ENCODE measurements at regions not wholly inside any gene's neighbourhood (a gene's known extent, or its start where the extent isn't known, plus 50 kb on each side); places are given as distances from the start of the nearest gene placed in this dataset.

DNA sequence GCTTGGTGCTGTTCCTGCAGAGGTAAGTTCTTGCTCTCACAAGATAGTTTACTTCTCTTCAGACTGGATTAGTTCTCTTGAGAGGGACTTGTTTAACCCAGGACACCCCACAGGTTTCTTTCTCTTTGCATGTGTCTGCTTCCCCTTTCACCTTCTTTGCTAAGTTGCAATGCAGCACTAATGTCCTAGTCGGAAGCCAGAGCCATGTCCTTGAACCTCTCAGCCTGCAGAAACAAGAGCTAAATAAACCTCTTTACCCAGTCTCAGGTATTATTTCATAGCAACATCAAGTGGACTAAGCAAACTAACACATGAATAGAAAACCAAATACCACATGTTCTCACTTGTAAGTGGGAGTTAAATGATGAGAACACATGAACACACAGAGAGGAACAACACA, 915.2 kb downstream of the NSUN3 start:
- H3K4me3 ChIP-seq (ENCODE audit: low read depth, low read length): no peak overlapping the region
- DNase-seq (ENCODE audit: low read depth): no peak
- in situ Hi-C loops (cut with HindIII; ENCODE audit: low sequenced_read_pairs): no loop called here
- TF ChIP-seq CTCF (IDR thresholded peaks at IDR 0.05; ENCODE audit: low read depth, low read length, missing control alignments): no peak

DNA sequence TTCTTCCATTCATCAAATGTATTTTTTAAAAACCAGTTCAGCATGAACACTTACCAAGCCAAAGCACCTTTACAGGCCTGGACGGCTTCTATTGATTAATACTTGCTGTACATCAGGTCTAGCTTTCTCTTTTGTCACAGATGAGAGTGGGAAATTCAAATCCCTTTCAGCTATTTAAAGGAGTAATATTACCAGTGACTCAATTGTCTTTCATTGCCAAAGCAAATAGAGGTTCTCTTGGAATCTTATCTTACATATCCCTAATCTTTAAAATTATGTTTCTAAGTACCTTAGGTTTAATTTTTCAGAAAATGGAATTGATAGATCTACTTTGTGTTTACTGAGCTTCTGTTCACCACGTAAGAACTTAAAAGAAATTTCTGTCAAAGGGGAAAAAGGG, 922.9 kb downstream of the NSUN3 start:
- no peak for TF ChIP-seq CTCF (IDR thresholded peaks at IDR 0.05; ENCODE audit: low read depth, low read length, missing control alignments)
- DNase-seq (ENCODE audit: low read depth): no peak

DNA sequence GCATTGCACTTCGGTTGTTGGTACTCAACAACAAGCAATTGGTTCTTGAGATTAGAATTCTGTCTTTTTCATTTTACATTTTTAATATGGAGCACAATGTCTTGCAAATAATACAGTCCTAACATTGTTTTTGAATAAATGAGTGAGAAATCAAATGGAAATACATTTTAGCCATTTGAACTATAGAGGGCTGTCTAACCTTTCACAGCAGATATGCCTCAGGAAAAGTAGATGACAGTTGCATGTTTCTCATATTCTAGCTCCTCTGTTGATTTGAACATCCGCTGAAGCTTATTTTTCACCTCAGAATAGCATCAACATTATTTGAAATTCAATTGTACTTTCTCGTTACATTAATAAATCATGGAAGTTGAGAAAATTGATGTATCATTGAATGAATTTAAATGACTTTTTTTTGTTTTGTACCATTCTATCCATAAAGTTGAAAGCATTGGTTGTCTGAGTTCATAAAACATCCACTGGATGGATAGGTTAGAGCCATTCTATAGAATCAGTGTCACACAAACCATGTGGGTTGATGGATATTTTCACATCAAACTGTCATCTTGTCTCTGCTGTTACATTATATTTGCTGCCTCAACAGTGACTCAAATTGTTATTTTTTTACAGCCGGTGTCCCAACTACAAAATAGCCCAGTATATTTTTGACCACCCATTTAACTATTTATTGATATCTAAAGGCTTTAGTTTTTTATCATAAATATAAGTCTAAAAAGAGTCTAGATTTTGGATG, 928.3 kb downstream of the NSUN3 start:
- in situ Hi-C loops (cut with HindIII; ENCODE audit: low sequenced_read_pairs): no loop called here
- DNase-seq (ENCODE audit: low read depth): no peak
- no peak overlapping the region for H3K4me3 ChIP-seq (ENCODE audit: low read depth, low read length)
- no peak for TF ChIP-seq CTCF (IDR thresholded peaks at IDR 0.05; ENCODE audit: low read depth, low read length, missing control alignments)

More for the DNA sequence above, 922.9 kb downstream of the NSUN3 start:
- H3K4me3 ChIP-seq (ENCODE audit: low read depth, low read length): no peak overlapping the region
- in situ Hi-C loops (cut with HindIII; ENCODE audit: low sequenced_read_pairs): no loop called here

- no peak for TF ChIP-seq CTCF (IDR thresholded peaks at IDR 0.05; ENCODE audit: low read depth, low read length, missing control alignments)
- DNase-seq (ENCODE audit: low read depth): no peak
- in situ Hi-C loops (cut with HindIII; ENCODE audit: low sequenced_read_pairs): no loop called here
These were observed 933.9 kb downstream of the NSUN3 start for GRCh38 chr3:94996743-94997142.

GRCh38 chr3:95002438-95003046, 939.7 kb downstream of the NSUN3 start:
- TF ChIP-seq CTCF (IDR thresholded peaks at IDR 0.05; ENCODE audit: low read depth, low read length, missing control alignments): no peak
- no peak for DNase-seq (ENCODE audit: low read depth)
- H3K4me3 ChIP-seq (ENCODE audit: low read depth, low read length): no peak overlapping the region
- in situ Hi-C loops (cut with HindIII; ENCODE audit: low sequenced_read_pairs): no loop called here

More at GRCh38 chr3:94996743-94997142, 933.9 kb downstream of the NSUN3 start:
- H3K4me3 ChIP-seq (ENCODE audit: low read depth, low read length): no peak overlapping the region

DNA sequence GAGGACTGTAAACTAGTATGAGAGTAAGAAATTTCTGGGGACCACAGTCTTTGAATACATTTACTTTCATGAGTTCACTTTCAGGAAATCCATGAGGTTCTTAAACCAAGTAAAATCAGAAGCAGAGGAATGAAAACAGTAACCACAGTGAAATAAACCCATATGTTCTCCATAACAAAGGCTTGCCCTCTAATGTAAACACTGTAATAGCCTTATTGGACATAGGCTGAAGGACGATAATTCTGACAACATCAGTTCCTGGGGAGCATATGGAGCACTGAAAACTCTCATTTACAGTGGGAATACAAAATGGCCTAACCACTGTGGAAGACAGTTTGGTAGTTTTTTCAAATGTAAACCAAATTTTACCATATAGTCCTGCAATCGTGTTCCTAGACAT, 965.8 kb downstream of the NSUN3 start:
- TF ChIP-seq CTCF (IDR thresholded peaks at IDR 0.05; ENCODE audit: low read depth, low read length, missing control alignments): no peak
- in situ Hi-C loops (cut with HindIII; ENCODE audit: low sequenced_read_pairs): no loop called here
- H3K4me3 ChIP-seq (ENCODE audit: low read depth, low read length): no peak overlapping the region
- no peak for DNase-seq (ENCODE audit: low read depth)

All from astrocyte of the cerebellum (primary cell).